AG09309 (cell line): ENCODE measurements at regions not wholly inside any gene's neighbourhood (a gene's known extent, or its start where the extent isn't known, plus 50 kb on each side); places are given as distances from the start of the nearest gene placed in this dataset.

Source experiments
- DNase-seq: peaks from one replicate; pipeline ENCODE4 v3.0.0-alpha.2; 2010; ENCODE audit warnings: low read depth
- H3K4me3 ChIP-seq: 2 replicates; pipeline ENCODE4 v1.5.1; 2011; ENCODE audit warnings: mild to moderate bottlenecking, low read depth, low read length, moderate library complexity; ENCODE audit not compliant: control insufficient read depth
- CTCF ChIP-seq: IDR thresholded peaks from 2 replicates; pipeline ENCODE4 v1.5.1; 2011; ENCODE audit warnings: mild to moderate bottlenecking, low read depth, low read length, inconsistent platforms; ENCODE audit not compliant: insufficient read depth, control insufficient read depth; ENCODE audit errors: missing control alignments

DNA sequence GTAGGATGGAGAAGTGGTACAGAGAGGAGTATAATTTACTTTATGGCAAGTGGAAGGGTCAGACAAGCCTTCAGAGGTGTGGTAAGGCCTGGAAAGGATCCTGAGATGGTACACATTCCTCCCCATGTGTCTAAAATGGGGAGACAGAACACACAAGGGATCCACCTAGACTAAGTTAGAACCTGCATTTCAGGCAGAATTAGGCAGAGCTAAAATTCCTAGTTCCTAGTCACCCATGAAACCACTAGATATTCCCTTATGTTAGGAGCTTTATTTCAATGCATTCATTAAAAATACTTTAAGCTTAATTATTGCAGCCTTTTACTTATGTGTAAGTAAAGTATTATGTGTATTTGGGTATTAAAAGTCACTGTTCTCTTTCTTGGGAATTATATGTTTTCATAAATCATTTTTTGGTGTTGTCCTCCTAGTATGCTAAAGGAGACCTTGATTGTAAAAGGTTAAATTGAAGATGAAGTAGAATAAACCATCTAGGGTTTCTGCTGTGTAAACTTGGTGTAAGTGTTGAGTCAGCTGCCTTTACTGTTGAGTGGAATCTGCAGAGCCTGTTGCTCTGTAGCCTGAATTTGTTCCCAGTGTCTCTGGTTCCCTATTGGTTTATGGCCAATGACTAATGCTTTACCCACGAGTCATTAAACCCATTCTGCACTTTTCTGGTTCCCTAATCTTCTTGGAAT lies 423.2 kb downstream of the ATP23 start:
- no peak for TF ChIP-seq CTCF
- DNase-seq, result peak; percentile 98
- H3K4me3 ChIP-seq, result no peak overlapping the region

DNA sequence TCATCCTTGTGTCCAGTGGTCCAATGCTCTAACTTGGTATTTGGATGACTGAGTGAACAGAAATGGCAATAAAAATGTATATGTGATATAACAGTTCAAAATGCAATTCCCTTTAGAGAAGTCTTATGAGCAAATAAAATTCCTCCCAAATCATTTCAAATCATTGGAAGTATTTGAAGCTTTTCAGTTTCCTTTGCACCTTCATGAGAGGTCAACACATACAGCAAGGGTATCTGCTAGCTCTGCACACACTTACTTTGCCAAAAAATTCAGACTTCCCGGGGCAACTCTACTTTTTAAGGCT lies 423.7 kb downstream of the ATP23 start:
- TF ChIP-seq CTCF, result no peak
- no peak overlapping the region for H3K4me3 ChIP-seq
- no peak for DNase-seq

DNA sequence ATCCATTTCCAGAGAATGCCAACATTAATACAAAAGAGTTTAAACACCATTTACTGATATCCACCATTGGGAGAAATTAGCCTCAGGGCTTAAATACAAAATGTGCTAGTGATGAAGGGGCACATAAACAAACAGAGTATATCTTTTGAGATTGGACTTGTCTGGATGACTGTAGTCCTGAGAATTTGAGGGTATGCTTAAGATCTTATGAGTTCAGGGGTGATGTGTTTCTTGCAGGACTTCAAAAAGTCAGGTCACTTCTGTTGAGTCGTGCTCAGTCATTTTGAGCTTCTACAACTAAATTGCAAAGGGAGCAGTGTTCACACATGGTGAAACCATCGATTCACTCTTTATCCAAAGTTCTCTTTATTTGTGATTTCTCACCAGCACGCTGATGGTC lies 425.7 kb downstream of the ATP23 start:
- no peak for TF ChIP-seq CTCF
- H3K4me3 ChIP-seq, result no peak overlapping the region
- DNase-seq, result no peak

GRCh38 chr12:58368001-58368400 lies 426.6 kb downstream of the ATP23 start:
- DNase-seq, result no peak
- no peak for TF ChIP-seq CTCF
- H3K4me3 ChIP-seq, result no peak overlapping the region

GRCh38 chr12:58369576-58369975 lies 428.2 kb downstream of the ATP23 start:
- no peak for DNase-seq
- H3K4me3 ChIP-seq, result no peak overlapping the region
- TF ChIP-seq CTCF, result no peak

DNA sequence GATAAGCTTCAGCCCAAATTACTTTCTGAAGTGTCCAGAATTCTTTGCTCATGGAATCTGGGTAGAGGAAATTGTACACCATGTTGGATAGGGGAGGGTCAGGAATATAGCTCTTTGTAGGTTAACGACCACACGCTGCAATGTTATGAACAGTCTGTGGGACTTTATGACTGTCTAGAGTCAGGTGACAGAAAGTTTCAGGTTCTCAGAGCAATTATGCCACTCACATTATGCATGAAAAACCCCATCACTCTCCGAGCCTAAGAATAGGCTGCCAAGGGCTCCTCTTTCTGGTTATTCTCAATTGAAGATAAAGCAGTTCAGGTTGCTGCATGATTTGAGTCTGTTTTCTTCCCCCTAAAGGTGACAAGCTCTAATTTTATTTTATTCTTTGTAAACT lies 430.9 kb downstream of the ATP23 start:
- H3K4me3 ChIP-seq, result no peak overlapping the region
- TF ChIP-seq CTCF, result no peak
- no peak for DNase-seq

GRCh38 chr12:58378028-58378427 lies 436.7 kb downstream of the ATP23 start:
- no peak for TF ChIP-seq CTCF
- no peak overlapping the region for H3K4me3 ChIP-seq
- DNase-seq, result no peak
